Upper lobe of left lung (tissue), 4 donors: ENCODE measurements at regions not wholly inside any gene's neighbourhood (a gene's known extent, or its start where the extent isn't known, plus 50 kb on each side); places are given as distances from the start of the nearest gene placed in this dataset.

Experiments
- CTCF ChIP-seq, 6 experiments: fragments of 450-650 bp in 4 of 6; fragments of 200-600 bp in 2 of 6; sonication (generic) in 2 of 6; IDR thresholded peaks; one replicate each; pipeline ENCODE4 v1.5.1; 2016 to 2019; ENCODE audit warnings: antibody characterized with exemption in 6 of 6
- POLR2A ChIP-seq, 4 donors: fragments of 450-650 bp; IDR thresholded peaks; one replicate each; pipeline ENCODE4 v1.5.1; 2016 to 2017; ENCODE audit warnings: antibody characterized with exemption in 4 of 4, mild to moderate bottlenecking in 2 of 4
- POLR2AphosphoS5 ChIP-seq, 2 donors: sonication (generic); formaldehyde crosslinking; IDR thresholded peaks; one replicate each; pipeline ENCODE4 v1.5.1; 2017; ENCODE audit warnings: antibody characterized with exemption in 2 of 2

- TF ChIP-seq CTCF (IDR thresholded peaks at IDR 0.05) = no peak
- TF ChIP-seq POLR2A (IDR thresholded peaks at IDR 0.05) = no peak
- TF ChIP-seq POLR2AphosphoS5 (IDR thresholded peaks at IDR 0.05) = no peak
Measured at GRCh38 chr5:116785106-116785505, 210.5 kb upstream of the SEMA6A start.
